Fibroblast of skin of left biceps (primary cell): ENCODE measurements at regions not wholly inside any gene's neighbourhood (a gene's known extent, or its start where the extent isn't known, plus 50 kb on each side); places are given as distances from the start of the nearest gene placed in this dataset.
"Not testable (repeated sequence)": the region's sequence is repeated elsewhere in the genome, so short reads cannot be mapped to it uniquely, and the experiment has no call there.

Source experiments
- DNase-seq, 2 experiments: peaks; one replicate each; pipeline ENCODE4 v3.0.0-alpha.2; 2013; ENCODE audit warnings: low read depth in 2 of 2

DNA sequence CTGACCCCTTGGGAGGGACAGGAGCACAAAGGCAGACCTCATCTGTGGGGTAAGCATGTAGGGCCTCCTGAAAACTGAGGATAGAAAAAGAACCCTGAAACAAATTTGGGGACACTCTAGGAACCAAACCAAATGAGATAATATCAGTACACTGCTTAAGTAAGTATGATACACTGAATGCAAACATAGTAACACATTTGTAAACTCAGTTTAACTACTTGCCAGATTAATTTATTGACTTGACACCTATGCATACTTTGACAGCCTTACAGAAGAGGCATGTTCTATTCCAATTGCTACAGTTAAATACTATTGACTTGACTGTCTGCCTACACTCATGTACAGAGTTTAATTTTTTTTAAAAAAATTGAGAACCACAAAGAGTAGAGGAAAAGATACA is 1070.8 kb upstream of the SEMA6A start:
- no peak for DNase-seq

DNA sequence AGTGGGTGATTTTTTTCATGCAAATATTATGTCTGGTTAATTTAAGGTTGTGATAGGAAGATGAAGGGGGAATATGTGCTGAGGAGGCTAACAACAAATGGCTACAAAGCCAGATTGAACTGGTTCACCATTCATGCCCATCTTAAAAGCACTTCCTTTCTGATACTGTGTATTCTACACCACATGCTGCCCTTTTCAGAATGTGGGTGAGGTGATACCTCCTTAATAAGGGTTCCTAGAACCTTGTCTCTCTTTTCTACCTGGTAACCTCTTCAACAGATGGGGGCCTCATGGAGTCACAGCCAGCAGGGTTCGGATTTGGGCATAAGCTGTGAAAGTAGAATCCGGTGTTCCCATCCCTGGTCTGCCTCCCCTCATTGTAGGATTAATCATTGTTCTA is 1064.0 kb upstream of the SEMA6A start:
- no peak for DNase-seq

DNA sequence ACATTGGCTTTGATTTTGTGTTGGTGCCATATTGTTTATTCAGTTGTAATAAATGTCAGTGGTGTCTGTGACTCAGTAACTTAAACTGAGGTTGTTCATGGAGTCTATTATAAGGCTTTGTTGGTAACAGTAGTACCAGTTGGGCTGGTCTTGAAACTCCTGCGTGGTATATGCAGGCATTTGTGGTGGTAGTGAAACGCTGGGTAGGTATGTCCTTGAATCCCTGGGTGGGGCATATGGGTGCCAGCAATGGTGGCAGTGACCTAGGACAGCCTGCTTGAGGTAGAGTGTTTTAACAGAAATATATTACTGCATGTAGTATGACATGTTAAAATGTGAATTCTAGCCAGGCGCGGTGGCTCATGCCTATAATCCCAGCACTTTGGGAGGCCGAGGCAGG is 1058.5 kb upstream of the SEMA6A start:
- no peak for DNase-seq

DNA sequence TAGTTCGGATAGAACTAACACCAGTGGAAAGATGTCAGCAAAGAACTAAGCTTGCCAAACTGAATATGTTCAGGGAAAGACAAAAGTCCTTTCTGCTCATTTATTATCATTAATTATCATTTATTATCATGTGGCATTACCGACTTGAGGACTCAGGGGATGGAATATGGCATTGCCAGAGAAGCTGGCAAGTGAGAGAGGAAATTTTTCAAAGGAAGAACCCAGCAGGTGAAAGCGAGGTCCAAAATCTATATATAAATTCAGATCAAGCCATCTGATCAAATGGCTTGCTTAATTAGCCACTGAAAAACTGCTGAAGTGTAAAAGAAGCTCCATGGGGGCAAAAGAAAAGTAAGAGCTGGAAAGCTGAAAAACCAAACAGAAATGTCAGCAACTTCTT is 1049.6 kb upstream of the SEMA6A start:
- no peak for DNase-seq

DNA sequence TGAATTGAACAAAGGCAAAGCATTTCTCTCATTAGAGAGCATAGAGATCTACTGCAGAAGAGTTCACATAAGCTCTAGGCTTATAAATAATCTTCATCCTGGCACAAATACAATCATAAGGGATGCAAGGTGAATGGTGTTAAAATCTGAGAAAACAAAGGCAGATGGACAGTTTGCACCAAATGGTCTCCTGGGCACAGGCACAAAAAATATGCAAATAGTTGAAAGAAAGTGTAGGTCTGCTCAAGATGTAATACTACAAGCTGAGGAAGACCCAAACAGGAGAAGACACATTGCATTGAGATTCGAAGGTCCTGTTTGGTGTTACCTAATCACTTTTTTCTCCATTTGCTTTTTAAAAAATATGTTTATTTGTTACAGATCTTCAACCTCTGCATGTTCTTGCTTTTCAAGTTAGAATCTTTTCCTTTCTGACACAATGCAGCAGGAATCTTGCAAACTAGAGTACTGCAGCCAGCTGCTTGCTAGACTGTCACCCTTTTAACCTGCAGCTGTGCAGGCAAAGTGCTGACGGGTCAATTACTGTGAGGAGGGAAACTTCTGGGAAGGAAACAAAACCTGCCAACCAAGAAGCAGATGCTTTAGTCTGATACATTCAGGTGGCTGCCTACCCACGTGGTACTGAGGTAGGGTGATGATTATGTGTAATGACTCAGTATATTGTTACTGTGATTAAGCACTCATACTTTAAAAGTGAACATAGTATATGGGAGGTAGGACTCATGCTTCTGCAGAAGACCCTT is 1048.6 kb upstream of the SEMA6A start:
- DNase-seq = no peak

DNA sequence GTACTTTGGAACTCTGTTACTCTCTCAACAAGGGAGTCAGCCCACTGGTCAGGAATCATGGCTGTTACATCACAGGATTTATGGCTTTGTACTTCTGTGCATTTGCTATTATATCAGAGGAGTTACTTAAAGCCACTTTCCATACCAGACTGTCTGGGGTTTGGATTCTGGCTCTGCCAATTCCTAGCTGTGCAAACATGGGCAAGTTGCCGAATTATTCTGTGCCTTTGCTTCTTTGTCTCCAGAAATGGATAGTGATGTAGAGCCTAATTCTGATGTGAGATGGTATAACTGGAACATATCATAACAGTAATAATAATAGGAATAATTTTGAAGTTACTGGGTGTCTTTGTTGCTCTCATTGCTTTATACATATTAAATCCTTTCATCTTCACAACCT is 1047.3 kb upstream of the SEMA6A start:
- DNase-seq = no peak

DNA sequence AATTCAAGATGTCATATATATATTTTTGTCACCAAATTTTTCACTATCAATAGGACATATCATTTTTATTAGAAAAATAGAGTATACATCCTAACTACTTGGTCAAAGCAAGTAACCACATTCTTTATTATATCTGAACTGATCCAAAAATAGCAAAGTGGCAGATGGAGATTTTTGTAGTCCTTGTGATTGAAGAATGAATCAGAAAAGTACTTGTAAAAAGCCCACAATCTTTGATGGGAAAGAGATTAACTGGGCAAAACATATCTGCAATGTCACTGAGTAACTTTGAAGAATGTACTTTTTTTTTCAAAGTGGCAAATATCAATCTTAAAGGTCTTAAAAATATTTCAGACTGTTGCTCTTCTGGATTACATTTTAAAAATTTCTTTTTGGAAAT is 1040.6 kb upstream of the SEMA6A start:
- no peak for DNase-seq

DNA sequence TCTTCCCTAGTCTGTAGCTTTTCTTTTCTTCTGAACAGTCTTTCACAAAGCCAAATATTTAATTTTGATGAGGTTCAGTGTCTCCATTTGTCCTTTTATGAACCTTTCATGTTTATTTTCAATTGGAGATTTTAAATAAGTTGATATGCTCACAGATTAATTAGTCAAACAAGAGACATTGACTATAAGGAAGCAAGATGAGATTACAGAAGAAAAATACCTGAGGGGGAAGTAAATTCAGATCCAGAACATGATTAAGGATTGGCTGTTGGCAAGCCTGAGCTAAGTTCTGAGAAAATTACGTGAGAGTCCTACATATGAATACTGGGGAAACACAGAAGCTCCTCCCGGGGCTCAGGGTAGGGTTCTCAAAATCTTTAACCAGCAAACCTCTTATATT is 1039.8 kb upstream of the SEMA6A start:
- no peak for DNase-seq

DNA sequence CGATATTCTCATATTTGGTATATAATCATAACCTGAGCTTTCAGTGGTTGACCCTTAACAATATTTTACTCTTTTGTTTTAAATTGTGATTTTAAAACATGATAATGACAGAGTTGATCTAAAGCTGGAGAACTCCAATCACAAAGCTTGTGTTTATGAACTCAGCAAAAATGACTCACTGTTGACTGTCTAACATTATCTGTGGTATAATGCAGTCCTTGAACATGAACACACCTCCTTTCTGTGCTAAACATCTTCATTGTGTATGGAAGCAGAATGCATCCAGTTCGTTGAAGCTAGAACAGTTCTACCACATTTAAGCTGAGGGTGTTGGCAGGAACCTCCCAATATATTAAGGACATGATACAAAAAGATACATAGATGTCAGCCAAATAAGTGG is 1030.2 kb upstream of the SEMA6A start:
- no peak for DNase-seq

DNA sequence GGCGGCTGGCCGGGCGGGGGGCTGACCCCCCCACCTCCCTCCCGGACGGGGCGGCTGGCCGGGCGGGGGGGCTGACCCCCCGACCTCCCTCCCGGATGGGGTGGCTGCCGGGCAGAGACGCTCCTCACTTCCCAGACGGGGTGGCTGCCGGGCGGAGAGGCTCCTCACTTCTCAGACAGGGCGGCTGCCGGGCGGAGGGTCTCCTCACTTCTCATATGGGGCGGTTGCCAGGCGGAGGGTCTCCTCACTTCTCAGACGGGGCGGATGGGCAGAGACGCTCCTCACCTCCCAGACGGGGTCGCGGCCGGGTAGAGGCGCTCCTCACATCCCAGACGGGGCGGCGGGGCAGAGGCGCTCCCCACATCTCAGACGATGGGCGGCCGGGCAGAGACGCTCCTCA is 1025.2 kb upstream of the SEMA6A start:
- DNase-seq = not testable (repeated sequence)

DNA sequence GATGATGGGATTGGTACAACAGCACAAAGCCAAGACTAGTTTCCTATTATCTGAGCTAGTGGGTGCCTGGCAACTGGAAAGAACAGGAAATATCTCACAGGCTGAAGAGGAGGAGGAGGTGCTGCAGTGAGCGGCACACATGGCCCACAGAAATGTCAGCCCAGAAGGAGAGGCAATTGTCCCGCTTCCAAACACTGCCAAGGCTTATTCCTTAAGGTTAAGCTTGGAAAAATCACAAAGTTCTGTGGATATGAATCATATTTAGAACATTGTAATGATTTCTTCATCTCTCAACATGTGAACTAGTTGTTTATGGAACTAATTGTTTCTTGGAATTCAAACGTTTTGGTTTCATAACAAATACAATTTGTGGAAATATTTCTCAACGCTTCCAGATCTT is 1019.5 kb upstream of the SEMA6A start:
- DNase-seq = peak; percentile 32 to 36

DNA sequence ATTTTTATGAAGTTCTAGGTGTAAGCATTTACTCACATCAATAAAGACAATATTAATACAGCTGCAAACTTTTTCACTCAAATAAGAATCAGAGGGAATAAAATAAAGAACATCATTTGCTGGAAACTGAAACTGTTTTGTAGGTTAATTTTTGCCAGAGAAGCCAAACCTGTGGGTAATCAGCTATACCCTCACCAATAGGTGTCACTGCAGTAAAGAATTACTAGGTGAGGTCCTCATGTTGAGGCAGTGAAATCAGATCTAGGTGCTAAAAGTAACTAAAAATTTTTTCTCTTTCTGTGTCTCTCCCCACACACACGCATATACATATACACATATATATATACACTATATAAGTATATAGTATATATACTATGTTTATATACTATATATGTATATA is 1016.3 kb upstream of the SEMA6A start:
- no peak for DNase-seq

DNA sequence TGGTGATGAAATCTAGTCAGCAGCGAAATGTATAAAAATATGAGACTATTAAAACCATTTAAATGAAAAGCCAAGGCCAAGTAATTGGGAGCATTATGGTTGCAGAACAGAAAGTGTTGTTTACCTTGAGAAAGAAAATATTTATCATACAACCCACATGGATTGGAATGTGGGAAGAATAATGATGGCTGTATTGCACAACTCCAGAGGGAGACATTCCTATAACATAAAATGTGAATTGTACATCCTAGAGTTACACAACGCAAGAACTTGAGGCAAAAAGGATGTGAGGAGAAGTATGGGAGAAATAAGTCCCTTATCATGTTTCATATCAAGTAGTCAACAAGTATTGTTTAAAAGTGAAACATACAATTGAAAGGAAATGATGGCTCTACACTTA is 1014.0 kb upstream of the SEMA6A start:
- DNase-seq = no peak

DNA sequence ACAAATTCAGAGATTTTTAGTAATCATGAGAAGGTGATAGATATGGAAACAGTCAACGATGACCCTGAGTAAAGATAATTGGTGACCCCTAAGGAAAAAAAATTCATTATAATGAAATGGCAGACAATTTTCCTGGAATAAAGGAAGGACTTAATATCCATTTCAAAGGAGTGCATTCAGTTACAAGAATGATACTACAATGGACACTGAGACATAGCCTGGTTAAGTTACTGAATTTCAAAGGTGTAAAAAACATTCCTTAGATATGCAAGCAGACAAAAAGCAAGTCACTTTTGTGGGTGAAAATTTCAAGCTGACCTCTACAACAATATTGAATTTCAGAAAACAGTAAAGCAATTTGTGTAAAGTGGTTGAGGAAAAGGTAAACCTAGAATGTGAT is 1012.5 kb upstream of the SEMA6A start:
- DNase-seq = no peak

DNA sequence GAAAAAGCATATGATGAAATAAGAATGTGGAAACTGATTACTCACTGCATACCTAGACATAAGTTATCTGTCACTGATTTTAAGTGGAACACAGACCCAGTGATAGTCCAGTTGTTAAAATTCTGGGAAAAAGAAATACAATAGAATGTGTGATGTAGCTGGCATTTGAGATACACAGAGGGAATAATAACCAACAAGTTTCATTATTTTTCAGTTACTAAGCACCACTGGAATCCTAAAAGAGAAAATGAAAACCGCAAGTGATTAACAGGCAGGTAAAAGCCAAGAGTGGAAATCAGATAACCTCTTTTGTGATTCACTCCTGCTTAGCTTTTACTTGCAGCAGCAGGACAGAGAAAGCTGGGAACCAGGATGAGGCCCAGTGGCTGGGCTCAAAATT is 994.0 kb upstream of the SEMA6A start:
- DNase-seq = no peak

DNA sequence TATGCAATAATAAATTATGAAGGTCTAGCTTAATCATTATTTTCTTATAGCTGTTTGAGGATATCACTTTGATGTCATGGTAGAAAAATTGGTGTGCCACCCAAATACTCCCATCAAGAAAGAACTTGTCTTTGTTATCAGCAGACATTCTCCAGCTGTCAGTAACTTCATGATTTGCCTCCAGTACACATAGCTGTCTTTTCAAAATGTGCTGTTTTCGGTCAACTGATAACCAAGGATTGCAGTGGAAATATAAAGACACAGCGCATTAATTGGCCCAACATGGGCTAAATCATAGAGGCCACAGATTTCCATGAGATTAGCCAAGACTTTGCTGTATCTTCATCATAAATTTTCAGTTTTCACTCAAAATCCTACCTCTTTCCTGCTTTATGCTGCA is 993.5 kb upstream of the SEMA6A start:
- no peak for DNase-seq

DNA sequence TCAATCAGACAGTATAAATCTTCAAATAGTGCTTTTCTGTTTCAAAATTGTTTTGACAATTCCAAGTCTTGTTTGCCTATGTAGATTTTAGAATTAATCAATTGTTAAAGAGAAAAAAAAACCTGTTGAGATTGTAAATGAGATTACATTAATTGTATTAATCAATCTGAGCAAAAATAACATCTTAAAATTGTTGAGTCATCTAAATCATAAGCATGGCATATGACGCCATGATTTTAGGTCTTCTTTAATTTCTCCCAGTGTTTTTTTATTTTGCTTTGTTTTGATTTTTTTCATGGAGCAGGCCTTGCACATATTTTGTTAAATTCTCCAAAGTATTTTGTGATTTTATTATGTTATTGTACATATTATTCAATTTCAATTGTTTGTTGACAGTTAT is 988.0 kb upstream of the SEMA6A start:
- DNase-seq = no peak

DNA sequence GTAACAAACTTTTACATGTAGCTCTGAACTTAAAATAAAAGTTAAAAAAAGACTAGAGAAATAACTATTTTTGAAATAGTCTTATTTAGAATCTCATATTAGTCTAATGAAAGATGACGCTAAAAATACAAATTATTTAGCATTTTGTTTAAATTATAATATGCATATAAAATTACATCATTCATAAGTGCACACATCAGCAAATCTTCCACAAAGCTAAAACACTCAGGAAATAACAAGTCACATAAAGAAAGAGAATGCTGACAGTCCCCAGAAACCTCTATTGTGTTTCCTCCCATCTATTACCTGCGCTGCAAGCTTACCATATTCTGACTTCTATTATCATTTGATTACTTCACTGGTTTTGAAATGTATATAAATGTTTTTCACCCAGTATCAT is 986.9 kb upstream of the SEMA6A start:
- no peak for DNase-seq

DNA sequence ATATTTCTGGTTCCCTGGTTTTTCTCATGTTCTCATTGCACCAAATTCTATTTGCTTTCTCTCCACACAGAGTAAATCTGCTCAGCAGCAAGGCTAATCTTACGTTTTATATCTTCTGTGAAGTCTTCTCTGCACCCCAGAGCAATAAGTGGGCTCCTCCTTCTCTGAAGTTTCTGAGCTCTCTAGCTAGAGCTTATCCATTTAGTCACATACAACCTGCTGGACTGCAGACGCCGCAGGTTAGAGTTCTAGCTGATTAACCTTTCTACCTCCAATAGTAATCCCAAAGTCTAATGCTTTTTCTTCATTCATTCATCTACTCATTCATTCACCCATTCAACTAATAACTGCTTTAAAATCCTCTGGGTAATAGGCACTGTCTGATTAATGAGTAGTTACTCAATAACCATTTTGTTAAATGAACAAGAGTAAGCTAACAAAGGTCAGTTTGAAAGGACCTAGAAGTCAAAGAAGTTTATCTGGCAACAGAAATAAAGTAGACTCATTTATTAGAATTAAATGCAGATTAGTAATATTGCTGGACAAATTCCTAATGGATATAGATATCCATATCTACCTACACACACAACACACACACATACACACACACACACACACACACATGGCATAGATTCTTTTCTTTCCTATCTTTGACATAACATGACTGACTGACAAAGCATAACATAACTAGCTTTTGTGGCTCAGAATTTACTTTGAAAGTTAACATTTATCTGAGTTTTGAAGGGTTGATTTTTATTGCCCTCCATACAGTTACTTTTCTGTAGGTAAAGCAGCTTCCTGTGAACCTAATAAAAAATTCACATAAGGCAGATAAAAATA is 984.6 kb upstream of the SEMA6A start:
- DNase-seq = no peak

DNA sequence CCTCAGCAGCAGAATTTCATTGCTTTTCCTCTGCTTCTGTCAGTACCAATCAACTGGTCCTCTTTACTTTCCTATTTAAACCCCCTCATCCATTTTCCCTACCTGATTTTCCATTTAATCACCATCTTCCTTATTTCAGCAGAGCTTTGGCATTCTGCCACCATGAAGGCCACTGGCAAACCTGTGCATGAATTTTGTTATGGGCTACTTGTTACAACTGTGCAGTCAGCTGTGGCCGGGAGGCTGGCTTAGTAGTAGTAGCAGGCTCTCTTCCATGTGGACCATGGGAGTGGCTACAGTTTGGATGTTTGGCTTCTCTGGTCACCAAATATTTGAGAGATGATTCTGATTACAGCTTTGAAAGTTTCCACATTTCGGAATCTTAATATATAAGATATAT is 976.6 kb upstream of the SEMA6A start:
- DNase-seq = no peak

DNA sequence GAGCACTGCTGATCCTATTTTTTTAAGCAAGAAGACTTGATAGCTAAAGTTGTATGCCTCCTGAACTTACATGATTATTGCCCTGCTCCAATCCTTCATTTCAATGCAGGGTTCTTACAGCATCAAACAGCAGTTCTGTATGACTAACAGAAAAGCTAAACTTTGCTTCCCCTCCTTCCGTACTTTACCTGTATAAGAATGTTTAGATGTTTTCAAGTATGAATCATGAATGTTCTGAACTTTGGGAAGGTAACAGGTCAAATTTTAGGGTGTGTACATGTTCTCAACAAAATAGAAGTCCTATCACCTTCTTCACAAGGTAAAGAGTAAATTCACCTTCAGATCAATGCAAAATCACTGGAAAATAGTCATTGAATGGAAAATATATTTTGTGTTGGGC is 972.6 kb upstream of the SEMA6A start:
- no peak for DNase-seq

DNA sequence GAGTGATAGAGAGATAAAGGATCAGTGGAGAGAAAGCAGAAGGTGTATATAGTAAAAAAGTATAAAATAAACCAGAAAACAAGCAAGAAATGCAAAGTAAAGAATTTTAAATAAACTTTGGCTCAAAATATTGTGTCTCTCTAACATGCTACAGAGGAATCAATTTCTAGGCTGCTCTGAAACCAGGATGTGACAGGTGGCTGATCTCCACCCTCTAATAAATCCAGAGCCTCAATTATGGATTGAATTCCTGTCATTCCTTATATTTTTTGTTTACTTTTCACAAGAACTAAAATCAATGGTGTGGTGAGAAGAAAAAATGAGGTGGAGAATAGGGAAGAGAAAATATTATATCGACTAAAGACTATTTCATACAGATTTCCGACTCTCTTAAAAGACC is 965.1 kb upstream of the SEMA6A start:
- no peak for DNase-seq

DNA sequence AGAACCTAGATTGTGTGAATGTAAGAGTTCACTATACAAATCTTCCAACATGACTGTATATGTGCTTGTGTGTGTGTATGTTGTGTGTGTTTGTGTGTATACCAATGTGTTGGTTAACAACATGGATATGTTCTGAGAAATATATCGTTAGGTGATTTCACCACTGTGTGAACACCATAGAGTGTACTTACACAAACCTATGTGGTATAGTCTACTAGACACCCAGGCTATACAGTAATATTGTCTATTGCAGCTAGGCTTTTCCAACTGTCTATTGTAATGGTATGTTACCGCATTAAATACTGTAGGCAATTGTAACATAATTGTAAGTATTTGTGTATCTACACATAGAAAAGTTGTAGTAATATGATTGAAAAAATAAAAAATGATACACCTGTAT is 959.2 kb upstream of the SEMA6A start:
- no peak for DNase-seq
